H9 (cell line): ENCODE measurements at regions not wholly inside any gene's neighbourhood (a gene's known extent, or its start where the extent isn't known, plus 50 kb on each side); places are given as distances from the start of the nearest gene placed in this dataset.

Experiments
- DNase-seq: peaks from one replicate; pipeline ENCODE4 v3.0.0-alpha.2; 2017
- H2AFZ ChIP-seq: one replicate; pipeline ENCODE4 v1.6.1; 2013; ENCODE audit warnings: mild to moderate bottlenecking, low read length, control low read depth, moderate library complexity
- H2AK5ac ChIP-seq: 2 replicates; pipeline ENCODE4 v1.6.1; 2013; ENCODE audit warnings: low read length, control low read depth, mixed read lengths; ENCODE audit not compliant: insufficient read length
- H2BK120ac ChIP-seq: one replicate; pipeline ENCODE4 v1.6.1; 2013; ENCODE audit warnings: low read depth, mild to moderate bottlenecking, low read length, control low read depth, inconsistent platforms; ENCODE audit not compliant: poor library complexity, severe bottlenecking
- H2BK12ac ChIP-seq: 2 replicates; pipeline ENCODE4 v1.6.1; 2013; ENCODE audit warnings: low read length, control low read depth, mixed read lengths, low read depth; ENCODE audit not compliant: insufficient read length
- H2BK15ac ChIP-seq: 2 replicates; pipeline ENCODE4 v1.6.1; 2013; ENCODE audit warnings: low read depth, low read length, control low read depth
- H2BK20ac ChIP-seq: one replicate; pipeline ENCODE4 v1.6.1; 2013; ENCODE audit warnings: low read depth, mild to moderate bottlenecking, low read length, control low read depth, inconsistent platforms; ENCODE audit not compliant: poor library complexity, severe bottlenecking
- H2BK5ac ChIP-seq: 2 replicates; pipeline ENCODE4 v1.6.1; 2013; ENCODE audit warnings: low read length, control low read depth, mixed read lengths; ENCODE audit not compliant: insufficient read length
- H3K14ac ChIP-seq: 2 replicates; pipeline ENCODE4 v1.6.1; 2013; ENCODE audit warnings: low read length, control low read depth; ENCODE audit not compliant: insufficient read depth
- H3K18ac ChIP-seq: 2 replicates; pipeline ENCODE4 v1.6.1; 2013; ENCODE audit warnings: low read depth, mild to moderate bottlenecking, mixed read lengths, low read length, control low read depth; ENCODE audit not compliant: insufficient read length
- H3K23ac ChIP-seq: 2 replicates; pipeline ENCODE4 v1.6.1; 2013; ENCODE audit warnings: low read length, control low read depth, mixed read lengths, low read depth; ENCODE audit not compliant: insufficient read length
- H3K23me2 ChIP-seq: 2 replicates; pipeline ENCODE4 v1.6.1; 2013; ENCODE audit warnings: low read depth, mild to moderate bottlenecking, mixed read lengths, low read length, control low read depth; ENCODE audit not compliant: insufficient read length, poor library complexity, severe bottlenecking
- H3K27ac ChIP-seq: 2 replicates; pipeline ENCODE4 v1.5.1; 2013; ENCODE audit warnings: low read length, control low read depth, mixed read lengths, low read depth; ENCODE audit not compliant: insufficient read length
- H3K27me3 ChIP-seq: 2 replicates; pipeline ENCODE4 v1.6.1; 2013; ENCODE audit warnings: low read length, control low read depth, inconsistent platforms; ENCODE audit not compliant: insufficient read depth
- H3K4ac ChIP-seq: 2 replicates; pipeline ENCODE4 v1.6.1; 2013; ENCODE audit warnings: low read depth, mild to moderate bottlenecking, control low read depth, inconsistent platforms, low read length, moderate library complexity
- H3K4me1 ChIP-seq: 2 replicates; pipeline ENCODE4 v1.6.1; 2013; ENCODE audit warnings: low read length, control low read depth, inconsistent platforms; ENCODE audit not compliant: insufficient read depth
- H3K4me2 ChIP-seq: 2 replicates; pipeline ENCODE4 v1.6.1; 2013; ENCODE audit warnings: low read length, control low read depth, mixed read lengths; ENCODE audit not compliant: insufficient read length, insufficient read depth
- H3K56ac ChIP-seq: 2 replicates; pipeline ENCODE4 v1.6.1; 2013; ENCODE audit warnings: low read depth, mild to moderate bottlenecking, mixed read lengths, low read length, control low read depth; ENCODE audit not compliant: insufficient read length
- H3K79me1 ChIP-seq: 2 replicates; pipeline ENCODE4 v1.6.1; 2013; ENCODE audit warnings: low read depth, mild to moderate bottlenecking, moderate library complexity, low read length, control low read depth, inconsistent platforms; ENCODE audit not compliant: insufficient read depth, poor library complexity, severe bottlenecking
- H3K79me2 ChIP-seq: 2 replicates; pipeline ENCODE4 v1.6.1; 2013; ENCODE audit warnings: low read length, control low read depth, inconsistent platforms; ENCODE audit not compliant: insufficient read depth
- H3K9ac ChIP-seq: 2 replicates; pipeline ENCODE4 v1.6.1; 2013; ENCODE audit warnings: low read length, control low read depth, mixed read lengths; ENCODE audit not compliant: insufficient read length; ENCODE audit errors: extremely low read depth
- H3K9me3 ChIP-seq: one replicate; pipeline ENCODE4 v1.6.1; 2013; ENCODE audit warnings: low read depth, low read length, inconsistent platforms; ENCODE audit not compliant: control insufficient read depth
- H3T11ph ChIP-seq: one replicate; pipeline ENCODE4 v1.6.1; 2013; ENCODE audit warnings: mild to moderate bottlenecking, low read length, control low read depth, inconsistent platforms
- H4K20me1 ChIP-seq: one replicate; pipeline ENCODE4 v1.6.1; 2013; ENCODE audit not compliant: control insufficient read depth, insufficient read length, insufficient read depth
- H4K5ac ChIP-seq: 2 replicates; pipeline ENCODE4 v1.6.1; 2013; ENCODE audit warnings: low read depth, mild to moderate bottlenecking, mixed read lengths, low read length, control low read depth; ENCODE audit not compliant: insufficient read length
- H4K8ac ChIP-seq: replicated peaks from 2 replicates; pipeline ENCODE4 v1.6.1; 2013; ENCODE audit warnings: low read length, control low read depth, mixed read lengths, low read depth; ENCODE audit not compliant: insufficient read length
- H4K91ac ChIP-seq: 2 replicates; pipeline ENCODE4 v1.6.1; 2013; ENCODE audit warnings: low read depth, mild to moderate bottlenecking, moderate library complexity, mixed read lengths, low read length, control low read depth; ENCODE audit not compliant: insufficient read length
- H3K27ac Mint-ChIP-seq, 3 experiments: 2 replicates in 2 of 3; 3 replicates in 1 of 3; pipeline ENCODE4 v1.8.0; 2020 to 2021; ENCODE audit warnings: mixed read lengths in 3 of 3, mild to moderate bottlenecking in 1 of 3, moderate library complexity in 1 of 3
- H3K27me3 Mint-ChIP-seq: 2 replicates; pipeline ENCODE4 v1.8.0; 2021; ENCODE audit warnings: low read depth, mild to moderate bottlenecking, moderate library complexity, mixed read lengths
- H3K36me3 Mint-ChIP-seq, 3 experiments: 2 replicates in 2 of 3; 3 replicates in 1 of 3; pipeline ENCODE4 v1.8.0; 2020 to 2021; ENCODE audit warnings: low read depth in 3 of 3, mixed read lengths in 3 of 3; ENCODE audit not compliant: insufficient read depth in 1 of 3
- H3K4me1 Mint-ChIP-seq, 2 experiments: 2 replicates each; pipeline ENCODE4 v1.8.0; 2020; ENCODE audit warnings: mixed read lengths in 2 of 2
- H3K4me3 Mint-ChIP-seq, 2 experiments: 2 replicates in 1 of 2; 3 replicates in 1 of 2; pipeline ENCODE4 v1.8.0; 2020 to 2021; ENCODE audit warnings: mild to moderate bottlenecking in 2 of 2, mixed read lengths in 2 of 2, moderate library complexity in 1 of 2
- H3K9me3 Mint-ChIP-seq, 2 experiments: 2 replicates in 1 of 2; 3 replicates in 1 of 2; pipeline ENCODE4 v1.8.0; 2020; ENCODE audit warnings: mild to moderate bottlenecking in 2 of 2, mixed read lengths in 2 of 2, moderate library complexity in 1 of 2
- CTCF ChIP-seq: fragments of 200-600 bp; sonication (generic); conservative IDR thresholded peaks from 3 replicates; pipeline ENCODE4 v1.8.0; 2021; ENCODE audit warnings: antibody characterized with exemption, mild to moderate bottlenecking
- WGBS: extraction: QIAGEN DNeasy Blood & Tissue Kit; methylation state at CpG from one replicate; pipeline ENCODE4 v1.1.7; 2013; ENCODE audit warnings: missing lambda C conversion rate, low lambda C conversion rate, mixed read lengths; ENCODE audit not compliant: insufficient read length; ENCODE audit errors: extremely low coverage; 5-methylcytosine and 5-hydroxymethylcytosine counted together

DNA sequence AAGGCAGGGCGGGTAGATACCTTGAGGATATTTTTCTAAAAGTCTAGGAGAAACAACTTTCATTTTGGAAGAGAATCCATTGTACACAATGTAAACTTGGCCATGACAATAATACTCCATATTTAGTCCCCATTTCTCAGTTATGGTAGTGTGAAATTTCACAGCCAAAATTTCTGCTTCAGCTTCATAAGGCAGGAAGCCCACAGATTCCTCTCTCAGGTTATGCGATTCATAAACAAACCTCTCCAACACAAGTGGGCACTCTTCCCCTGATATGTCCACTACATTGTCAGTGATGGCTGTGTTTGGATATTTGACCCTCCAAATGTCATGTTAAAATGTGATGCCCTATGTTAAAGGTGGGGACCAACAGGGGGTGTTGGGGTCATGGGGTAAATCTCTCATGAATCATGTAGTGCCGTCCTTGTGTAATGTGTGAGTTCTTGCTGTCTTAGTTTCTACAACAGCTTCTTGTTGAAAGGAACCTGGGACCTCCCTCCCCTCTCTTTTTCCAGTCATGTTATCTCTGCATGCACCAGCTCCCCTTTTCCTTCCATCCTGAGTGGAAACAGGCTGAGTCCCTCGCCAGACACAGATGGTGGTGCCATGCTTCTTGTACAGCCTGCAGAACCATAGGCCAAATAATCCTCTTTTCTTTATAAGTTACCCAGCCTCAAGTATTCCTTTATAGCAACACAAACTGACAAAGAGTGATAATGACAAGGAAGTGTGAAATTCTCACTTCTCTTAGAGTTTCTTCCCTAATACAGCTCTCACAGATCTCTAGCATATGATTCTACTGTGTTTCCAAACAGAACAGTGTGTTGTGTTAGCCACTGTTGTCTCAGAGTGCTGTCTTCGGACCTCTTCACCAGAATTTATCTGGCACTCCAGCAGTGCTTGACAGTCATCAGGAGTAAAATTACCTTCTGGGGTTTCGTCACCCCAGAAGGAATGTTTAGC lies 598.4 kb upstream of the GNPDA2 start:
- Histone ChIP-seq H3K18ac (no peak overlapping the region), H3K9me3 (no peaks in the 10 kb centered on the region), H4K5ac (no peak overlapping the region), H4K8ac (no peak overlapping the region), H3K4ac (no peak overlapping the region), H2AFZ (no peak overlapping the region), H3K79me1 (no peaks in the 10 kb centered on the region), H3K23me2 (no peaks in the 10 kb centered on the region), H3K4me1 (no peaks in the 10 kb centered on the region), H3K56ac (no peak overlapping the region), H3T11ph (no peak overlapping the region), H2BK5ac (no peak overlapping the region), H3K27ac (no peak overlapping the region), H3K79me2 (no peaks in the 10 kb centered on the region), H3K4me2 (no peak overlapping the region), H2AK5ac (no peak overlapping the region), H3K9ac (no peak overlapping the region), H4K20me1 (no peaks in the 10 kb centered on the region), H2BK15ac (no peak overlapping the region), H4K91ac (no peak overlapping the region), H2BK120ac (no peak overlapping the region), H3K14ac (no peak overlapping the region), H3K27me3 (no peaks in the 10 kb centered on the region), H2BK20ac (no peak overlapping the region), H3K23ac (no peak overlapping the region), H2BK12ac (no peak overlapping the region)
- Mint-ChIP-seq H3K36me3 (no peaks in the 10 kb centered on the region; a peak in 1 of 7 replicates), H3K4me1 (no peaks in the 10 kb centered on the region), H3K27ac (no peak overlapping the region), H3K4me3 (no peak overlapping the region), H3K9me3 (no peaks in the 10 kb centered on the region), H3K27me3 (no peaks in the 10 kb centered on the region)
- no peak for TF ChIP-seq CTCF
- no CpG with 5 or more reads among the region's 6 CpGs for WGBS
- DNase-seq, result no peak
